ENCODE measurements at regions not wholly inside any gene's neighbourhood (a gene's known extent, or its start where the extent isn't known, plus 50 kb on each side); places are given as distances from the start of the nearest gene placed in this dataset.

DNA sequence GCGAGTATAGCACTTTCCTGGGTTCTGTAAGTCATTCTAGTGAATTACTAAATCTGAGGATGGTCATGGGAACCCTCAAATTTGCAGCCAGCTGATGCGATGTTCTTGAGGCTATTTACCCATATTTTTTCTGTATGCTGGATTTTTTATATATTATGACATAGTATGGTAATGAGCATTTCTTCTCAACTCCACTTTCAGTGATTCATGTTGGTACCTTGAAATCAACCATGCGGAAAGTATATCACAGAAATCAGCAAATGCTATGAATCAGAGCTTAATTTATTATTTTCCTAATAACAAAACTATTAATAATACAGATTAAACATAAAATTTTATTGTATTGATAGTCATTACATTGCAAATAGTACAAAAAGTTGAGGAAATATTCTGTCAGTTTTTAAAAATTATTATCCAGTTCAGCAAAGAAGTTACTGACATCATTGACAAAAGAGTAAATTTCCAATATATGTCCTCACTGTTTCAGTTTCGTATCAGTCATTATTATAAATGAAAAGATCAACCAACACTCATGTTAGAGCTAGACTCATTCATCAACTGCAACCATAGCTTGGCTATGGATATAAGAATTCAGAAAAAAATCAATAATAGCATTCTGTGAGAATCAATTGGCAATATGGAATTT, 164.3 kb upstream of the SETMAR start:
- TF ChIP-seq, protein P1, sequence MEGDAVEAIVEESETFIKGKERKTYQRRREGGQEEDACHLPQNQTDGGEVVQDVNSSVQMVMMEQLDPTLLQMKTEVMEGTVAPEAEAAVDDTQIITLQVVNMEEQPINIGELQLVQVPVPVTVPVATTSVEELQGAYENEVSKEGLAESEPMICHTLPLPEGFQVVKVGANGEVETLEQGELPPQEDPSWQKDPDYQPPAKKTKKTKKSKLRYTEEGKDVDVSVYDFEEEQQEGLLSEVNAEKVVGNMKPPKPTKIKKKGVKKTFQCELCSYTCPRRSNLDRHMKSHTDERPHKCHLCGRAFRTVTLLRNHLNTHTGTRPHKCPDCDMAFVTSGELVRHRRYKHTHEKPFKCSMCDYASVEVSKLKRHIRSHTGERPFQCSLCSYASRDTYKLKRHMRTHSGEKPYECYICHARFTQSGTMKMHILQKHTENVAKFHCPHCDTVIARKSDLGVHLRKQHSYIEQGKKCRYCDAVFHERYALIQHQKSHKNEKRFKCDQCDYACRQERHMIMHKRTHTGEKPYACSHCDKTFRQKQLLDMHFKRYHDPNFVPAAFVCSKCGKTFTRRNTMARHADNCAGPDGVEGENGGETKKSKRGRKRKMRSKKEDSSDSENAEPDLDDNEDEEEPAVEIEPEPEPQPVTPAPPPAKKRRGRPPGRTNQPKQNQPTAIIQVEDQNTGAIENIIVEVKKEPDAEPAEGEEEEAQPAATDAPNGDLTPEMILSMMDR (IDR thresholded peaks at IDR 0.05) = no peak
- no peak for TF ChIP-seq POLR2A (IDR thresholded peaks at IDR 0.05)
